ENCODE measurements at regions not wholly inside any gene's neighbourhood (a gene's known extent, or its start where the extent isn't known, plus 50 kb on each side); places are given as distances from the start of the nearest gene placed in this dataset.

- Mint-ChIP-seq H3K4me3 (no peak overlapping the region), H3K4me1 (no peaks in the 10 kb centered on the region), H3K9me3 (no peaks in the 10 kb centered on the region), H3K27ac (no peak overlapping the region), H3K27me3 (ENCODE audit: low read depth) (no peaks in the 10 kb centered on the region), H3K36me3 (ENCODE audit: low read depth) (no peaks in the 10 kb centered on the region)
- no peak for TF ChIP-seq CTCF (IDR thresholded peaks at IDR 0.05; ENCODE audit: unreplicated experiment in 3 of 3)
Observed at GRCh38 chr1:195475568-195475967, 1132.7 kb downstream of the KCNT2 start.

- Mint-ChIP-seq H3K4me1 (no peaks in the 10 kb centered on the region), H3K4me3 (no peak overlapping the region), H3K36me3 (ENCODE audit: low read depth) (no peaks in the 10 kb centered on the region), H3K9me3 (no peaks in the 10 kb centered on the region), H3K27ac (no peak overlapping the region), H3K27me3 (ENCODE audit: low read depth) (no peaks in the 10 kb centered on the region)
- TF ChIP-seq CTCF (IDR thresholded peaks at IDR 0.05; ENCODE audit: unreplicated experiment in 3 of 3) = no peak
Observed at GRCh38 chr1:195472291-195472690, 1135.9 kb downstream of the KCNT2 start.

- H3K27me3 Mint-ChIP-seq (ENCODE audit: low read depth) = no peaks in the 10 kb centered on the region
- no peak overlapping the region for H3K27ac Mint-ChIP-seq
- H3K36me3 Mint-ChIP-seq (ENCODE audit: low read depth) = no peaks in the 10 kb centered on the region
- H3K4me3 Mint-ChIP-seq = no peak overlapping the region
- H3K4me1 Mint-ChIP-seq = no peaks in the 10 kb centered on the region
- H3K9me3 Mint-ChIP-seq = peaks cover 3% of the 10 kb centered on the region
- no peak for TF ChIP-seq CTCF (IDR thresholded peaks at IDR 0.05; ENCODE audit: unreplicated experiment in 3 of 3)
Observed at GRCh38 chr1:195466639-195467038, 1141.6 kb downstream of the KCNT2 start.

- Mint-ChIP-seq H3K27me3 (ENCODE audit: low read depth) (no peaks in the 10 kb centered on the region), H3K4me1 (no peaks in the 10 kb centered on the region), H3K4me3 (no peak overlapping the region), H3K9me3 (peaks cover 3% of the 10 kb centered on the region), H3K36me3 (ENCODE audit: low read depth) (no peaks in the 10 kb centered on the region), H3K27ac (no peak overlapping the region)
- TF ChIP-seq CTCF (IDR thresholded peaks at IDR 0.05; ENCODE audit: unreplicated experiment in 3 of 3) = no peak
Observed at GRCh38 chr1:195462646-195463045, 1145.6 kb downstream of the KCNT2 start.

GRCh38 chr1:195462152-195462551 is 1146.1 kb downstream of the KCNT2 start:
- Mint-ChIP-seq H3K4me1 (no peaks in the 10 kb centered on the region), H3K36me3 (ENCODE audit: low read depth) (no peaks in the 10 kb centered on the region), H3K9me3 (peaks cover 3% of the 10 kb centered on the region), H3K27me3 (ENCODE audit: low read depth) (no peaks in the 10 kb centered on the region), H3K4me3 (no peak overlapping the region), H3K27ac (no peak overlapping the region)
- TF ChIP-seq CTCF (IDR thresholded peaks at IDR 0.05; ENCODE audit: unreplicated experiment in 3 of 3) = no peak

- Mint-ChIP-seq H3K36me3 (ENCODE audit: low read depth) (no peaks in the 10 kb centered on the region), H3K4me1 (no peaks in the 10 kb centered on the region), H3K27me3 (ENCODE audit: low read depth) (no peaks in the 10 kb centered on the region), H3K4me3 (no peak overlapping the region), H3K27ac (no peak overlapping the region), H3K9me3 (peaks cover 3% of the 10 kb centered on the region)
- no peak for TF ChIP-seq CTCF (IDR thresholded peaks at IDR 0.05; ENCODE audit: unreplicated experiment in 3 of 3)
Observed at GRCh38 chr1:195458365-195458764, 1149.9 kb downstream of the KCNT2 start.
